GM12878 (cell line): ENCODE measurements at regions not wholly inside any gene's neighbourhood (a gene's known extent, or its start where the extent isn't known, plus 50 kb on each side); places are given as distances from the start of the nearest gene placed in this dataset.

Experiments
- ATAC-seq: fragments of 200-7000 bp; cut with Tn5 transposase; 3 replicates; pipeline ENCODE4 v1.9.1; 2020; ENCODE audit warnings: mild to moderate bottlenecking, moderate library complexity
- BruUV-seq: library from RNA; stranded (reverse); fragments of 400-500 nt; replicated peaks from 2 replicates; lab custom pipeline; 2021; lab: Mats Ljungman, UMichigan
- CTCF ChIA-PET: fragments of 300-600 bp; sonication (Branson Sonifier 250); formaldehyde crosslinking; extraction: SDS; loops from one replicate; lab custom pipeline; 2021; ENCODE audit warnings: inconsistent platforms; lab: Yijun Ruan, JAX
- POLR2A ChIA-PET: fragments of 350-600 bp; formaldehyde crosslinking; extraction: SDS; loops from one replicate; lab custom pipeline; 2021; ENCODE audit warnings: inconsistent platforms; lab: Charles Lee
- RAD21 ChIA-PET: fragments of 300-600 bp; sonication (Branson Sonifier 250); formaldehyde crosslinking; loops from one replicate; lab custom pipeline; 2023; ENCODE audit warnings: antibody characterized with exemption; ENCODE audit not compliant: unreplicated experiment; lab: Charles Lee
- SMC1A ChIA-PET: fragments of 300-600 bp; sonication (Branson Sonifier 250); formaldehyde crosslinking; loops from one replicate; lab custom pipeline; 2023; ENCODE audit not compliant: unreplicated experiment, uncharacterized antibody; lab: Charles Lee
- DNase-seq: peaks from one replicate; pipeline ENCODE4 v3.0.0-alpha.2; 2011; ENCODE audit warnings: low read depth, low spot score
- FAIRE-seq: peaks from 3 replicates; lab custom pipeline; 2011; peaks lifted over from hg19 to GRCh38; lab: Jason Lieb, UNC
- H2AFZ ChIP-seq: 2 replicates; pipeline ENCODE4 v1.6.0; 2011; ENCODE audit warnings: low read depth, low read length, control low read depth; ENCODE audit not compliant: control insufficient read depth
- H3K27ac ChIP-seq: 2 replicates; pipeline ENCODE4 v1.5.1; 2011; ENCODE audit warnings: control low read depth; ENCODE audit not compliant: control insufficient read depth, insufficient read depth
- H3K27me3 ChIP-seq, 2 experiments: replicated peaks in 1 of 2; 2 replicates each; pipeline versions ENCODE4 v1.6.0 to v1.6.1; 2011; ENCODE audit warnings: low read length in 1 of 2; ENCODE audit not compliant: control insufficient read depth in 2 of 2, insufficient read depth in 2 of 2
- H3K36me3 ChIP-seq, 2 experiments: 2 replicates each; pipeline ENCODE4 v1.5.1; 2011; ENCODE audit warnings: low read length in 1 of 2; ENCODE audit not compliant: control insufficient read depth in 2 of 2, insufficient read depth in 2 of 2
- H3K4me1 ChIP-seq: 2 replicates; pipeline ENCODE4 v1.6.1; 2011; ENCODE audit warnings: mild to moderate bottlenecking, low read length, moderate library complexity, mixed read lengths; ENCODE audit not compliant: control insufficient read depth, insufficient read depth
- H3K4me2 ChIP-seq: 2 replicates; pipeline ENCODE4 v1.6.0; 2011; ENCODE audit warnings: control low read depth; ENCODE audit not compliant: control insufficient read depth, insufficient read depth
- H3K4me3 ChIP-seq: fragments of 200-600 bp; sonication (generic); 2 replicates; pipeline ENCODE4 v1.5.1; 2016
- H3K79me2 ChIP-seq: 2 replicates; pipeline ENCODE4 v1.6.0; 2011; ENCODE audit warnings: low read length; ENCODE audit not compliant: control insufficient read depth, insufficient read depth
- H3K9ac ChIP-seq: 2 replicates; pipeline ENCODE4 v1.8.0; 2011; ENCODE audit warnings: low read length, control low read depth, mixed read lengths; ENCODE audit not compliant: control insufficient read depth, insufficient read depth
- H3K9me3 ChIP-seq: replicated peaks from 3 replicates; pipeline ENCODE4 v1.5.1; 2011; ENCODE audit warnings: mild to moderate bottlenecking, low read length; ENCODE audit not compliant: control insufficient read depth, insufficient read depth
- H4K20me1 ChIP-seq: 2 replicates; pipeline ENCODE4 v1.6.0; 2011; ENCODE audit not compliant: control insufficient read depth, insufficient read depth
- ATF2 ChIP-seq: IDR thresholded peaks from 2 replicates; pipeline ENCODE4 v1.6.1; 2012; ENCODE audit warnings: low read length, inconsistent platforms
- BMI1 ChIP-seq: fragments of 450-650 bp; IDR thresholded peaks from 2 replicates; pipeline ENCODE4 v1.6.1; 2016; ENCODE audit warnings: mild to moderate bottlenecking, moderate library complexity, borderline replicate concordance
- GATAD2B ChIP-seq: fragments of 450-650 bp; conservative IDR thresholded peaks from 2 replicates; pipeline ENCODE4 v1.6.1; 2017; ENCODE audit warnings: low read depth, mild to moderate bottlenecking, moderate library complexity
- HCFC1 ChIP-seq: fragments of 150-350 bp; IDR thresholded peaks from 2 replicates; pipeline ENCODE4 v1.6.1; 2014; ENCODE audit warnings: low read length
- HDAC2 ChIP-seq: fragments of 200-600 bp; sonication (generic); IDR thresholded peaks from 2 replicates; pipeline ENCODE4 v1.6.1; 2017
- MEF2A ChIP-seq: IDR thresholded peaks from 2 replicates; pipeline ENCODE4 v1.6.1; 2011; ENCODE audit warnings: low read depth, mild to moderate bottlenecking, low read length, moderate library complexity; ENCODE audit not compliant: insufficient read depth
- MEF2B ChIP-seq: fragments of 450-650 bp; IDR thresholded peaks from 2 replicates; pipeline ENCODE4 v1.6.1; 2018; ENCODE audit warnings: mild to moderate bottlenecking, moderate library complexity; ENCODE audit not compliant: partially characterized antibody, poor library complexity, severe bottlenecking
- POU2F2 ChIP-seq: IDR thresholded peaks from 3 replicates; pipeline ENCODE4 v1.6.1; 2011; ENCODE audit warnings: low read depth, mild to moderate bottlenecking, low read length, borderline replicate concordance
- RBBP5 ChIP-seq: fragments of 200-600 bp; sonication (generic); conservative IDR thresholded peaks from 2 replicates; pipeline ENCODE4 v1.6.1; 2016
- SIN3A ChIP-seq: IDR thresholded peaks from 2 replicates; pipeline ENCODE4 v1.6.1; 2012; ENCODE audit warnings: low read depth, low read length, improper control_type of control experiment
- STAT3 ChIP-seq: IDR thresholded peaks from 2 replicates; pipeline ENCODE4 v1.6.1; 2011; ENCODE audit warnings: low read depth, low read length, improper control_type of control experiment
- SUPT20H ChIP-seq: IDR thresholded peaks from 2 replicates; pipeline ENCODE4 v1.6.1; 2011; ENCODE audit warnings: low read depth, mild to moderate bottlenecking, low read length, moderate library complexity, borderline replicate concordance; ENCODE audit not compliant: control insufficient read depth
- TCF3 ChIP-seq: IDR thresholded peaks from 2 replicates; pipeline ENCODE4 v1.6.1; 2012; ENCODE audit warnings: low read depth, mild to moderate bottlenecking, low read length, borderline replicate concordance; ENCODE audit not compliant: insufficient read depth
- ZBED1 ChIP-seq: IDR thresholded peaks from 2 replicates; pipeline ENCODE4 v1.6.1; 2016; ENCODE audit warnings: borderline replicate concordance
- ZNF217 ChIP-seq: fragments of 450-650 bp; IDR thresholded peaks from 2 replicates; pipeline ENCODE4 v1.6.1; 2017; ENCODE audit warnings: antibody characterized with exemption, mild to moderate bottlenecking
- ZNF274 ChIP-seq: IDR thresholded peaks from one replicate; pipeline ENCODE4 v1.8.0; 2011; ENCODE audit not compliant: insufficient read length, insufficient read depth
- WGBS: methylation state at CpG from one replicate; pipeline ENCODE4 v1.1.6; 2016; ENCODE audit warnings: low lambda C conversion rate; ENCODE audit not compliant: insufficient replicate concordance, insufficient coverage; ENCODE audit errors: missing lambda C conversion rate; 5-methylcytosine and 5-hydroxymethylcytosine counted together
- in situ Hi-C: fragments of 300-500 bp; cut with MboI; formaldehyde crosslinking; loops from 9 replicates; pipeline ENCODE4 v1.14.3; 2018; ENCODE audit warnings: mixed read lengths
- intact Hi-C: fragments of 100-400 bp; cut with micrococcal nuclease; formaldehyde crosslinking; loops from one replicate; pipeline ENCODE4 v1.14.2; 2022; ENCODE audit not compliant: unreplicated experiment
- TF ChIP-seq, protein P1 (sequence below): IDR thresholded peaks from 2 replicates; pipeline ENCODE4 v1.6.1; 2012; ENCODE audit warnings: low read depth, low read length, improper control_type of control experiment
- TF ChIP-seq, protein P2 (sequence below): IDR thresholded peaks from 2 replicates; pipeline ENCODE4 v1.6.1; 2011; ENCODE audit warnings: low read depth, mild to moderate bottlenecking, low read length, moderate library complexity, borderline replicate concordance; ENCODE audit errors: extremely low read depth

DNA sequence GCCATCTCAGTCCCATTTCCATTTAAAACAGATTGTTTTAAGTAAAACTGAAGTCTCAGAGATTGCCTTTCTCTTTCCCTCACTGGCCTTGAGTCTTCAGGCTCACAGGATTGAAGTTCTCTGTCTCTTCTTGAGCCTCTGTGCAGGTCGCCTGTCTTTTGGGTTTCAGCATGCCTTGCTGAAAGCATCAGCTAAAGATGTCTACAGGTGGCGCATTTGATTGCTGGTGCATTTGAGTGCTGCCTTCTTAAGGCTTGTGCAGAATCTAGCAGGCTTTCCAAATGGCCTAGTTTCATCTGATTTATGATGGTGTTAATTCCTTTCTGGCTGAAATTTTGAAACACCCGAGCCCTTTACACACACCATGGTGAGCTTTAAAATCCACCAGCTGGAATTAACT, 1062.2 kb upstream of the FBXO33 start (continued):
- TF ChIP-seq BMI1: no peak

DNA sequence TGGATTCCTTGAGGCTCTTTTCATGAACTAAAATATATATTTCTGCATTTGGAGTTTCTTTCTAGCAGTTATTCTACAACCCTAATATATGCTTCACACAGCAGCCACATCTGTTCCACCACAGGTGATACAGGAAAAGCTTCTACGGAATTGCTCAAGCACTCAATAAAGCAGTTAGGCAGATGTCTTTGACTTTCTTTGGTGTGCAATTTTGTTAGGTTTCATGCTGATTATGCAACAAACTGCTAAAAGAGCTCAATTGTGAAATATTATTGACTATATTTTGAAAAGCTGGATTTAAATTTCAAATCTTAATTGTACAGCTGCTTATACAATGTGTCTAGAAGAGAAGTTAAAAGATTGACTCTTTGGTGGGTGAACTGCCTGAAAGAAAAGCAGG, 1055.6 kb upstream of the FBXO33 start:
- H4K20me1 ChIP-seq: no peaks in the 10 kb centered on the region
- ChIA-PET SMC1A (interaction anchor here (1.0 kb wide), 1 partner anchor 70 kb away, joined by 5 read pairs; no protein-coding TSS in a partner anchor), CTCF (no interaction called here), POLR2A (no interaction called here), RAD21 (no interaction called here)
- no peaks in the 10 kb centered on the region for H3K9me3 ChIP-seq
- TF ChIP-seq, protein P1, sequence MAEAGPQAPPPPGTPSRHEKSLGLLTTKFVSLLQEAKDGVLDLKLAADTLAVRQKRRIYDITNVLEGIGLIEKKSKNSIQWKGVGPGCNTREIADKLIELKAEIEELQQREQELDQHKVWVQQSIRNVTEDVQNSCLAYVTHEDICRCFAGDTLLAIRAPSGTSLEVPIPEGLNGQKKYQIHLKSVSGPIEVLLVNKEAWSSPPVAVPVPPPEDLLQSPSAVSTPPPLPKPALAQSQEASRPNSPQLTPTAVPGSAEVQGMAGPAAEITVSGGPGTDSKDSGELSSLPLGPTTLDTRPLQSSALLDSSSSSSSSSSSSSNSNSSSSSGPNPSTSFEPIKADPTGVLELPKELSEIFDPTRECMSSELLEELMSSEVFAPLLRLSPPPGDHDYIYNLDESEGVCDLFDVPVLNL: no peak
- TF ChIP-seq ZNF274: no peak
- no peak for TF ChIP-seq HDAC2
- TF ChIP-seq, protein P2, sequence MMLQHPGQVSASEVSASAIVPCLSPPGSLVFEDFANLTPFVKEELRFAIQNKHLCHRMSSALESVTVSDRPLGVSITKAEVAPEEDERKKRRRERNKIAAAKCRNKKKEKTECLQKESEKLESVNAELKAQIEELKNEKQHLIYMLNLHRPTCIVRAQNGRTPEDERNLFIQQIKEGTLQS: no peak
- no peak for TF ChIP-seq MEF2A
- no peak for TF ChIP-seq SIN3A
- no peak for TF ChIP-seq GATAD2B
- no peak for TF ChIP-seq TCF3
- TF ChIP-seq ZNF217: no peak
- no peak for TF ChIP-seq POU2F2
- TF ChIP-seq SUPT20H: no peak
- no peak for TF ChIP-seq MEF2B
- no peak for TF ChIP-seq STAT3
- no peak for TF ChIP-seq ATF2
- no peak for TF ChIP-seq HCFC1
- TF ChIP-seq ZBED1: no peak
- no peak for TF ChIP-seq RBBP5
- BruUV-seq: no TSS peak
- H3K79me2 ChIP-seq: no peaks in the 10 kb centered on the region
- no peaks in the 10 kb centered on the region for H3K27me3 ChIP-seq
- H3K9ac ChIP-seq: no peak overlapping the region
- H3K4me3 ChIP-seq: no peak overlapping the region
- in situ Hi-C loops (no loop called here), intact Hi-C loops (no loop called here)
- WGBS: 96% methylated on average over 1 of the region's 1 CpG
- no peaks in the 10 kb centered on the region for H3K36me3 ChIP-seq
- DNase-seq (no peak), FAIRE-seq (no peak), ATAC-seq (no peak)
- H3K27ac ChIP-seq: no peak overlapping the region
- H3K4me1 ChIP-seq: no peaks in the 10 kb centered on the region
- no peak overlapping the region for H2AFZ ChIP-seq
- H3K4me2 ChIP-seq: no peak overlapping the region
